ENCODE measurements at regions not wholly inside any gene's neighbourhood (a gene's known extent, or its start where the extent isn't known, plus 50 kb on each side); places are given as distances from the start of the nearest gene placed in this dataset.
"Not testable (repeated sequence)": the region's sequence is repeated elsewhere in the genome, so short reads cannot be mapped to it uniquely, and the experiment has no call there.

- Histone ChIP-seq H3K27me3 (no peaks in the 10 kb centered on the region), H3K4me3 (no peak overlapping the region), H3K9me3 (no peaks in the 10 kb centered on the region), H3K9ac (no peak overlapping the region), H3K36me3 (no peaks in the 10 kb centered on the region), H3K4me1 (no peaks in the 10 kb centered on the region), H3K27ac (no peak overlapping the region), H3K4me2 (no peak overlapping the region), H4K20me1 (no peaks in the 10 kb centered on the region)
- TF ChIP-seq Cebpa-rat (IDR thresholded peaks at IDR 0.05), result no peak
Measured at GRCh38 chr13:105678072-105678471, 857.4 kb downstream of the EFNB2 start.

DNA sequence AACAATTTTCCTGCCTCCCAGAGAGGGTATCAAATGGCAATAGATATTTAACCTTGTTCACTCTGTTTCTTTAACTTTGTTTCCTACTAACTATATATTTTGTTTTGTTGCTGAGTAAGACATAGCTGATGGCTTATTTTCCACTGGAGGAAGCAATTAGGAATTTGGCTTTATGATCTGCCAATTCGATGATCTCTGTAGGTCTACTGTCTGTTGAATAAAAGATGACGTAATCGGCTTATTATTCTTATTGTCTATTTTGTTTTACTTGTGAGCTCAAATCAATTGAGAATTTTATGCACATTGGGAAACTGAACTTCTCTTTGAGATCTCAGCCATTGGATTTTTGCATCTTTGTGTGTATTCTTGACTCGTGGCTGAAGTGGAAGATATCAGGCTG lies 862.6 kb downstream of the EFNB2 start:
- no peak for TF ChIP-seq Cebpa-rat (IDR thresholded peaks at IDR 0.05)
- Histone ChIP-seq H3K36me3 (no peaks in the 10 kb centered on the region), H4K20me1 (no peaks in the 10 kb centered on the region)

DNA sequence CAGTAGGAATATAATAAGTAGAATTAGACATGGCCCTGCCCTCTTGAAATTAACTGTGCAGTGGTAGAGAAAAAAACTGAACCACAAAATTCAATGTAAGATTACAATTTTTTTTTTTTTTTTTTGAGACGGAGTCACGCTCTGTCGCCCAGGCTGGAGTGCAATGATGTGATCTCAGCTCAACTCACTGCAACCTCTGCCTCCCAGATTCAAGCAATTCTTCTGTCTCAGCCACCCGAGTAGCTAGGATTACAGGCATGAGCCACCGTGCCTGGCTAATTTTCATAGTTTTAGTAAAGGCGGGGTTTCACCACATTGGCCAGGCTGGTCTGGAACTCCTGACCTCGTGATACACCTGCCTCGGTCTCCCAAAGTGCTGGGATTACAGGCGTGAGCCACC lies 864.3 kb downstream of the EFNB2 start:
- not testable (repeated sequence) for H3K9me3 ChIP-seq, H3K36me3 ChIP-seq, H3K9ac ChIP-seq, H3K27ac ChIP-seq, H4K20me1 ChIP-seq, H3K27me3 ChIP-seq, H3K4me1 ChIP-seq, H3K4me3 ChIP-seq, H3K4me2 ChIP-seq

More for the DNA sequence above, 862.6 kb downstream of the EFNB2 start:
- no peak overlapping the region for H3K4me2 ChIP-seq
- no peaks in the 10 kb centered on the region for H3K27me3 ChIP-seq
- no peak overlapping the region for H3K9ac ChIP-seq
- no peaks in the 10 kb centered on the region for H3K4me1 ChIP-seq
- H3K9me3 ChIP-seq, result no peaks in the 10 kb centered on the region
- no peak overlapping the region for H3K27ac ChIP-seq
- H3K4me3 ChIP-seq, result no peak overlapping the region

- Histone ChIP-seq H3K4me1 (no peaks in the 10 kb centered on the region), H3K9me3 (no peaks in the 10 kb centered on the region), H3K9ac (no peak overlapping the region), H3K27ac (no peak overlapping the region), H3K4me2 (no peak overlapping the region), H3K4me3 (no peak overlapping the region), H3K27me3 (no peaks in the 10 kb centered on the region), H4K20me1 (no peaks in the 10 kb centered on the region), H3K36me3 (no peaks in the 10 kb centered on the region)
- TF ChIP-seq Cebpa-rat (IDR thresholded peaks at IDR 0.05), result no peak
Measured at GRCh38 chr13:105670179-105670990, 865.1 kb downstream of the EFNB2 start.

DNA sequence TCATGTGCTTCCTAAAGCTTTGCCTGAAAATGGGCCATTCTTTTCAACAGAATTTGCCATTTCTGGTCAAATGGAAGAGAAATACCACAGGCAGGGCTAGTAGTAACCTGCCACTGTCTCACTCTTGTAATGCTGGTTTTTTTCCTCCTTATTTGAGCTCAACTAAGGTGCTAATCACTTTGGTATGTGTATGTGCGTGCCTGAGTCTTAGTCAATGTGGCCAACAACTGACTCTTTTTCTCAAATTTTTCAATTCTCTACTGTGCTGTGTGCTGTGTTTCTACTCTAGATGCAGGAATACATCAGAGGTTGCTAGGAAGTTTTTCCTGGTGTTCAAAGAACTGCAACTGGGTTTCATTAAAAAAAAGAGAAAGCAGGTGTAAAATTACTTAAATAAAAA lies 870.2 kb downstream of the EFNB2 start:
- no peaks in the 10 kb centered on the region for H3K27me3 ChIP-seq
- H3K4me3 ChIP-seq, result no peak overlapping the region
- H3K27ac ChIP-seq, result no peak overlapping the region
- H3K9ac ChIP-seq, result no peak overlapping the region
- no peak overlapping the region for H3K4me2 ChIP-seq
- no peaks in the 10 kb centered on the region for H3K36me3 ChIP-seq
- peaks cover 6% of the 10 kb centered on the region for H3K4me1 ChIP-seq
- no peak for TF ChIP-seq Cebpa-rat (IDR thresholded peaks at IDR 0.05)
- H3K9me3 ChIP-seq, result no peaks in the 10 kb centered on the region
- H4K20me1 ChIP-seq, result no peaks in the 10 kb centered on the region

GRCh38 chr13:105663182-105663581 lies 872.3 kb downstream of the EFNB2 start:
- Histone ChIP-seq H3K27ac (no peak overlapping the region), H4K20me1 (no peaks in the 10 kb centered on the region), H3K9ac (no peak overlapping the region), H3K4me3 (no peak overlapping the region), H3K9me3 (no peaks in the 10 kb centered on the region), H3K4me1 (peaks cover 10% of the 10 kb centered on the region), H3K36me3 (no peaks in the 10 kb centered on the region), H3K27me3 (no peaks in the 10 kb centered on the region), H3K4me2 (no peak overlapping the region)
- TF ChIP-seq Cebpa-rat (IDR thresholded peaks at IDR 0.05), result no peak

GRCh38 chr13:105660561-105660960 lies 874.9 kb downstream of the EFNB2 start:
- Histone ChIP-seq H3K4me2 (peak overlapping the region; percentile 43), H3K9me3 (no peaks in the 10 kb centered on the region), H3K27me3 (no peaks in the 10 kb centered on the region), H3K4me1 (peaks cover 10% of the 10 kb centered on the region), H3K9ac (no peak overlapping the region), H3K27ac (no peak overlapping the region), H3K36me3 (no peaks in the 10 kb centered on the region), H4K20me1 (no peaks in the 10 kb centered on the region), H3K4me3 (no peak overlapping the region)
- TF ChIP-seq Cebpa-rat (IDR thresholded peaks at IDR 0.05), result no peak

GRCh38 chr13:105658431-105658830 lies 877.0 kb downstream of the EFNB2 start:
- no peaks in the 10 kb centered on the region for H3K9me3 ChIP-seq
- H3K4me1 ChIP-seq, result peaks cover 10% of the 10 kb centered on the region
- no peak for TF ChIP-seq Cebpa-rat (IDR thresholded peaks at IDR 0.05)
- no peaks in the 10 kb centered on the region for H3K27me3 ChIP-seq
- no peaks in the 10 kb centered on the region for H3K36me3 ChIP-seq
- H3K4me2 ChIP-seq, result no peak overlapping the region
- no peak overlapping the region for H3K4me3 ChIP-seq
- no peak overlapping the region for H3K9ac ChIP-seq
- H4K20me1 ChIP-seq, result no peaks in the 10 kb centered on the region
- no peak overlapping the region for H3K27ac ChIP-seq

GRCh38 chr13:105655046-105655445 lies 880.4 kb downstream of the EFNB2 start:
- TF ChIP-seq Cebpa-rat (IDR thresholded peaks at IDR 0.05), result no peak
- peaks cover 2% of the 10 kb centered on the region for H3K4me1 ChIP-seq
- H3K27ac ChIP-seq, result no peak overlapping the region
- no peak overlapping the region for H3K4me2 ChIP-seq
- H3K4me3 ChIP-seq, result no peak overlapping the region
- no peak overlapping the region for H3K9ac ChIP-seq
- no peaks in the 10 kb centered on the region for H4K20me1 ChIP-seq
- no peaks in the 10 kb centered on the region for H3K27me3 ChIP-seq
- no peaks in the 10 kb centered on the region for H3K9me3 ChIP-seq
- H3K36me3 ChIP-seq, result no peaks in the 10 kb centered on the region

DNA sequence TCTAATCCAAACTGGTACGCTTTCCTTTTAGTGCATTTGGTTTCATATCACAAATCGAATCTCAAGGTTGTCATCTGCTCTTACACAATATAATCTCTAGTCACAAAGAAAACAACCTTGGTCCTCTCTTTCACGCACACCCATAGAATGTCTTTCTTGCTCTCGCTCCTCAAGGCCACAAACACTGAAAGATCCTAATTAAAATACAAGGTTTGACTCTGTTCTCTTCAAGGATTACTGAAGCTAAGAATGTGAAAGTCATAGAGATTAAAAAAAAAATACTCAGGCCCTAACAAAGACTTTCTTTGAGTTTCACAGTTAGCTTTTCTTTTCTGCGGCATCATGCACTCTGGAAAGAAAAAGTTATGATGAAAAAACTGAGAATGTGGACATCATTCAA lies 891.5 kb downstream of the EFNB2 start:
- Histone ChIP-seq H3K27ac (no peak overlapping the region), H3K9me3 (peaks cover 8% of the 10 kb centered on the region; the same call in 1 of the 2 replicates), H3K36me3 (no peaks in the 10 kb centered on the region), H3K4me1 (no peaks in the 10 kb centered on the region), H3K4me3 (no peak overlapping the region), H3K4me2 (no peak overlapping the region), H3K27me3 (no peaks in the 10 kb centered on the region), H3K9ac (no peak overlapping the region), H4K20me1 (no peaks in the 10 kb centered on the region)
- TF ChIP-seq Cebpa-rat (IDR thresholded peaks at IDR 0.05), result no peak
